OCI-LY1 (cell line): ENCODE measurements at regions not wholly inside any gene's neighbourhood (a gene's known extent, or its start where the extent isn't known, plus 50 kb on each side); places are given as distances from the start of the nearest gene placed in this dataset.

Experiments
- H2AFZ ChIP-seq: fragments of 200-600 bp; sonication (generic), shearing (Covaris generic); 2 replicates; pipeline ENCODE4 v1.6.0; 2014; ENCODE audit warnings: antibody characterized with exemption, mild to moderate bottlenecking, low read length
- H3F3A ChIP-seq: fragments of 200-600 bp; sonication (generic), shearing (Covaris generic); 2 replicates; pipeline ENCODE4 v1.6.0; 2014; ENCODE audit warnings: mild to moderate bottlenecking, antibody characterized with exemption, low read length, moderate library complexity; ENCODE audit not compliant: insufficient read depth
- H3K27ac ChIP-seq: fragments of 200-600 bp; sonication (generic); 2 replicates; pipeline ENCODE4 v1.5.1; 2014; ENCODE audit warnings: low read length, mixed run types, mild to moderate bottlenecking, low read depth; ENCODE audit not compliant: poor library complexity, severe bottlenecking
- H3K27me3 ChIP-seq: fragments of 200-600 bp; sonication (generic); 2 replicates; pipeline ENCODE4 v1.6.0; 2014; ENCODE audit warnings: antibody characterized with exemption, mild to moderate bottlenecking, low read length, moderate library complexity; ENCODE audit not compliant: insufficient read depth
- H3K36me3 ChIP-seq: fragments of 200-600 bp; sonication (generic); 2 replicates; pipeline ENCODE4 v1.6.1; 2014; ENCODE audit warnings: mild to moderate bottlenecking, antibody characterized with exemption, low read length, moderate library complexity, mixed read lengths; ENCODE audit not compliant: insufficient read depth
- H3K4me1 ChIP-seq: fragments of 200-600 bp; sonication (generic); 2 replicates; pipeline ENCODE4 v1.5.1; 2014; ENCODE audit warnings: mild to moderate bottlenecking, low read length, moderate library complexity; ENCODE audit not compliant: insufficient read depth, severe bottlenecking
- H3K4me2 ChIP-seq: fragments of 200-600 bp; sonication (generic), shearing (Covaris generic); 2 replicates; pipeline ENCODE4 v1.6.1; 2014; ENCODE audit warnings: low read length
- H3K4me3 ChIP-seq: fragments of 200-600 bp; sonication (generic); 2 replicates; pipeline ENCODE4 v1.5.1; 2014; ENCODE audit warnings: low read length, low read depth, mild to moderate bottlenecking, mixed read lengths; ENCODE audit not compliant: poor library complexity, severe bottlenecking
- H3K79me2 ChIP-seq: fragments of 200-600 bp; shearing (Covaris generic); 2 replicates; pipeline ENCODE4 v1.6.1; 2016; ENCODE audit warnings: mixed run types, low read length, mixed read lengths; ENCODE audit not compliant: insufficient read depth
- H3K9ac ChIP-seq: fragments of 200-600 bp; sonication (generic), shearing (Covaris generic); 2 replicates; pipeline ENCODE4 v1.6.1; 2014; ENCODE audit warnings: mild to moderate bottlenecking, low read length, mixed read lengths
- H3K9me2 ChIP-seq: fragments of 200-600 bp; sonication (generic), shearing (Covaris generic); 2 replicates; pipeline ENCODE4 v1.6.1; 2014; ENCODE audit warnings: low read depth, mild to moderate bottlenecking, low read length, mixed read lengths
- H3K9me3 ChIP-seq: fragments of 200-600 bp; shearing (Covaris generic); 2 replicates; pipeline ENCODE4 v1.6.1; 2014; ENCODE audit warnings: low read length, mixed read lengths
- H4K20me1 ChIP-seq: fragments of 200-600 bp; sonication (generic), shearing (Covaris generic); 2 replicates; pipeline ENCODE4 v1.6.0; 2016; ENCODE audit warnings: mild to moderate bottlenecking, low read length; ENCODE audit not compliant: insufficient read depth
- CTCF ChIP-seq: fragments of 200-600 bp; sonication (generic), shearing (Covaris generic); IDR thresholded peaks from 2 replicates; pipeline ENCODE4 v1.5.1; 2017; ENCODE audit warnings: mild to moderate bottlenecking, antibody characterized with exemption, low read length, moderate library complexity, mixed read lengths
- EZH2 ChIP-seq: fragments of 200-600 bp; sonication (generic), shearing (Covaris generic); IDR thresholded peaks from 2 replicates; pipeline ENCODE4 v1.8.0; 2017; ENCODE audit warnings: borderline replicate concordance, mixed run types, mild to moderate bottlenecking, antibody characterized with exemption, low read length, moderate library complexity, mixed read lengths

GRCh38 chr4:173917255-173917960 is 366.1 kb downstream of the FBXO8 start:
- TF ChIP-seq EZH2 (no peak), CTCF (no peak)
- Histone ChIP-seq H3K27ac (no peak overlapping the region), H3K9ac (no peak overlapping the region), H3K36me3 (no peaks in the 10 kb centered on the region), H3K4me1 (no peaks in the 10 kb centered on the region), H3K27me3 (no peaks in the 10 kb centered on the region), H3K4me3 (no peak overlapping the region), H4K20me1 (no peaks in the 10 kb centered on the region), H3K9me3 (no peaks in the 10 kb centered on the region), H3K4me2 (no peak overlapping the region), H3F3A (no peaks in the 10 kb centered on the region), H3K9me2 (no peaks in the 10 kb centered on the region), H3K79me2 (no peaks in the 10 kb centered on the region), H2AFZ (no peak overlapping the region)

GRCh38 chr4:173913496-173913895 is 370.0 kb downstream of the FBXO8 start:
- Histone ChIP-seq H2AFZ (no peak overlapping the region), H3K9me3 (no peaks in the 10 kb centered on the region), H3F3A (no peaks in the 10 kb centered on the region), H3K4me3 (no peak overlapping the region), H3K79me2 (no peaks in the 10 kb centered on the region), H3K27ac (no peak overlapping the region), H3K9ac (no peak overlapping the region), H4K20me1 (no peaks in the 10 kb centered on the region), H3K4me1 (no peaks in the 10 kb centered on the region), H3K27me3 (no peaks in the 10 kb centered on the region), H3K36me3 (no peaks in the 10 kb centered on the region), H3K9me2 (no peaks in the 10 kb centered on the region), H3K4me2 (no peak overlapping the region)
- TF ChIP-seq EZH2 (no peak), CTCF (no peak)

GRCh38 chr4:173912384-173912783 is 371.1 kb downstream of the FBXO8 start:
- H3K4me1 ChIP-seq = no peaks in the 10 kb centered on the region
- H2AFZ ChIP-seq = no peak overlapping the region
- no peaks in the 10 kb centered on the region for H3F3A ChIP-seq
- no peaks in the 10 kb centered on the region for H3K79me2 ChIP-seq
- no peak overlapping the region for H3K4me3 ChIP-seq
- no peak overlapping the region for H3K4me2 ChIP-seq
- no peaks in the 10 kb centered on the region for H3K9me2 ChIP-seq
- no peak overlapping the region for H3K27ac ChIP-seq
- H3K9ac ChIP-seq = no peak overlapping the region
- H3K27me3 ChIP-seq = no peaks in the 10 kb centered on the region
- H3K9me3 ChIP-seq = no peaks in the 10 kb centered on the region
- H3K36me3 ChIP-seq = no peaks in the 10 kb centered on the region
- TF ChIP-seq EZH2 (no peak), CTCF (no peak)
- H4K20me1 ChIP-seq = no peaks in the 10 kb centered on the region
